ENCODE measurements at regions not wholly inside any gene's neighbourhood (a gene's known extent, or its start where the extent isn't known, plus 50 kb on each side); places are given as distances from the start of the nearest gene placed in this dataset.

DNA sequence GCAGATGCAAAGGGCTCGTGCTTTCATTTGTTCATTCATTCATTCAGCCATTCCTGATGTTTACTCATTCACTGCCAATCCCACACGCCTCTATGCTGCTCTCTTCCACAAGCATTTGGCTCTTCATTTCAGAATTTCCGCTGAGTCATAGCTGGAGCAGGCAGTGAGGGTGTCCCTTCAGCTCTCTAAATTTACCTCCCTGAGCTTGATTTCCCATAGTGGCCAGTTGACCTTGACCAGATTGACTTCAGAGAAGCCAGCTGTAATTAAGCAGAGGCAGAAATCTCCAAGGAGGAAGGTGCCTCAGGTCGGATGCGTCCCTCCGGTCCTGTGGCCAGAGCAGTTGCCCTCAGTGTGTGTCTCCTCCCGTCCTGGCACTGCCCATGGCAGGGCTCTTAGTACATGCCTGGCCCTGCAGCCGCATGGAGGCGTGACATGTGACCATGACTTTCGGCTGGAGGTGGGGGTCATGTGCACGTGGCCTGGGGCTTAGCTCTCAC, 267.2 kb upstream of the ECI2 start:
- no peak for DNase-seq

DNA sequence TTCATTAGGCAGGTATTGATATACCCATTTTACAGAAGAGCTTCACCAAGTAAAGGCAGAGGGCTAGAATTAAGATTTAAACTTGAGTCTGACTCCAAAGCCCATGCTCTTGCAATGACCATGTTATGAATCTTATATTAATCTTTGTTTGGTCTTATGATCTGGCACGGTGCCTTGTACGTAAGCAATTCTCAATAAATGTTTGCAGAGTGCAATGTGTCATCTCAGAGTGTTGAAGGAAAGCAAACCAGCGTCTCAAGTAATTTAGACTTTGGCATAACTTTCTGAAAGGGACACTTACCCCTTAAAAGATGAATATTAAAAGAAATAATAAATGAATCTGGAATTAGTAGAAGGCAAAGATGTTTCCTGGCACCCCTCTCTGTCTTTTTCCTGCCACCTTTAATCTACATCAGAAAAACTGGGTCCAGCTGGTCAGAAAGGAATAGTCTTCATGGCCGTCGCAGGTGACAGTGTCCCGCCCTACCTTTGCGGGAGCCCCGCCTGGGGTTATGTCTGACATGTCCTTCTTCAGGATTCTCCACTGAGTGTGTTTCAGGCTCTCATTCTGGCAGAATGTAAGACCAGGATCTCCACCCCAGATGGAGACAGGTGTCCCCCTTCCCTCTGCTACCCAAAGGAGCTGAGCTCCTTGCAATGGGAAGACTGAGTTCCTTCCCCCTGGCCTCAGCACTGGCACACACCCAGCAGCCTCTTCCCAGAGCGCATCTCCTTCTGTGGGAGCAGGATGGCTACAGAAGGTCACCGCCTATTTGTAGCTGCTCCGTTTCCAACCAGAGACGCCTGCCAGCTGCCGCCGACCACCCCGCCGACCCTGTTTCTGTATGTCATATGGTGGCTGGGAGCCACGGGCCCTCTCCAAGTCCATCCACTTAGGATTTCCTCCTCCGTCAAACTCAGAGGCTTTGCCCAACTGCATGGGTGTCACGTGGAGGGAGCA, 266.3 kb upstream of the ECI2 start:
- DNase-seq, result no peak

DNA sequence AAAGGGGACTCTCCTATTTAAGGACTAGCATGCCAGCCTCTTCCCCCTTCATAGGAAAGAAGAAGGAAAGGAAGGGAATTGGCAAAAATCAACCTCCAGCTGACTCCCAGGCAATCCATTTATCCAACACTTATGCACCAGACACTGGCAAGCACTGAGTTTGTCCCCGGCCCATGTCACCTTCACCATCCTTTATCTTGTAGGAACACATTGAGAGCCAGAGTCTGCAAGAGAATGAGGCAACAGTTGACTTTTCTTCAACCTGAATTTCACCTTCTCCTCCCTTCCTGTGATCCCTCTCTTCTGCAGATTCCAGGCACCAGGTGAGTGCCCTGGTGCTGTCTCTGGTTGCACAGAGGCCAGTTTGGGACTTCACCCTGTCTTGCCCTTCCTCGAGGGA, 264.3 kb upstream of the ECI2 start:
- no peak for DNase-seq

DNA sequence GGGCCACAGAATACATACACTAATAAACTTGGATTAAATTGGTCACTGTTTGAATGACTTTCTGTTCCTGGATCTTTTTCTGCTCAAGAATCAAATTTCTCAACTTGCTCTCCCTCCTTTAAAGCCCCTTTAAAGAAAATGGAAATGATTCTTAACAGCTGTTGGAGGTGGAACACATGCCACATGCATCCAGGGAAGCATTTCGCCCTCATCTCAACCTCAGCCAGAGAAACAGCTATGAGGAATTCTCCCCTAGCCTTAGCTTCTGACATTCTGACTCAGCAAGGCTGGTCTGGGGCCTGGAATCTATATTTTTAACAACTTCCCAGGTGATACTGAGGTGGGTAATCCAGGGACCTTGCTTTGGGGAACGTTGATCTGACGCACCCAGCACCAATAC, 263.4 kb upstream of the ECI2 start:
- DNase-seq, result no peak

DNA sequence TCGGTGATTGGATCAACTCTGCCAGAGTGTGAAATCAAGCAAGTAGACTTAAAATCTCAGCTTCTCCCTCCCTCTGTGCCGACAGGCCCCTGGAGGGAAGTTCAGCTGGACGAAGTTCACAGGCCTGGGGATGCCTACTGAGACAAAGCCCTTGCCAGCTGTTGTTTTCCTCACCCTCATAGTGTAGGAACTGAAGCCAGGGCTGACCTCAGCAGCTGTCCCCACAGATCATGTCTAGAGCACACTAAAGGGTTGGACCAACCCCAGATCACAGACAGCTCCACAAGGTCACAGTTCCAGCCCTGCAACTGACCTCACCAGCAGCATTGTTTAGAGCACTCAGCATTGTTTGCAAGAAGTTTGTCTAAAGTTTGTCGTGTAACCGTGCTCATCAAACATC, 261.9 kb upstream of the ECI2 start:
- no peak for DNase-seq

DNA sequence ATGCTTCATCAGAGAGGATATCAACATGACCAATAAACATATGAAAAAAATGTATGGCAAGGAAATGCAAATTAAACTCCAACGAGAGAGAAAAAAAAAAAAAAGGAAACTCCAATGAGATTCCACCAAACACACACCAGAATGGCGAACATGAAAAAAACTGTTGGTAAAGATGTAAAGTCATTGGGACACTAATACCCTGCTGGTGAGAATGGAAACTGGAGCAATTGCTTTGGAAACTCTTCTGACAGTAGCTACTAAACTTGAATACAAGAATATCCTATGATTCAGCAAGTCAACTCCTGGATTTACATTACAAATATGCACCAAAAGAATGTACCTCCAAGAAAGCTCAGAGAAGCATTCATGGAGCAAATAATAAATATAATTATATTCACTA, 260.7 kb upstream of the ECI2 start:
- DNase-seq, result no peak

DNA sequence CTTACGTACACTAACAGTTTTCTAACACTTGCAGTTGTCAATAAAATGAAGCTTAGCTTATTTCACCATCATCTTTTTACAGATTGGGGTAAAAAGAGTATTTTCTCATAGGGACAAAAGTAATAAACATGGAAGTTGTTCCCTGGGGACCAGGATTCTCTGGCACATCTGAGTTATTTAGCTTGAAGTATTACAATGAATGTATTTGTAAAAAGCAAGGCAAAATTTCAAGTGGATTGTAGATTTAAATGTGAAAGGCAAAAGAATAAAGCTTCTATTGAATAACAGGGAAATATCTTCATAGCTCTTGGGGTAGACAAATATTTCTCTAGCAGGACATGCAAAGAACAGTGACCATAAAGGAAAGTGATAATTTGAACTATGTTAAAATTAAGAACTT, 260.0 kb upstream of the ECI2 start:
- no peak for DNase-seq

DNA sequence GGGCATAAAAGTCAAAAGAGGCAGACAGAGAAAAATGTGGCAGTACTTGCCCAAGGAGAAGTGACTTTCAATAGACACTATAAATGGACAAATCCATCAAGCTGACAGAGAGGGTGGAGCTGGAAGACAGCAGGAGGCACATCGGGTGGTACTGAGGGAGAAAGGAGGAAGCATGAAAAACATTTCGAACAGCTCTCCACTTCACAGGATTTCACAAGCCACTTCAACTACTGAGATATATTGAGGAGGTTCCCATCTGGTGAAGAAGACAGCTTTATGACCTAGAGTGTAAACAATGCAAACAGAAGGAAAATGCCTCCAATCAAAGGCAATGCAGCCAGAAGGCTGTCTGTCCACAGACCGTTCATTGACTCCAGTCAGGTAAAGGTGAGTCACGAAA, 259.4 kb upstream of the ECI2 start:
- DNase-seq, result no peak

- DNase-seq, result no peak
These were observed 253.3 kb upstream of the ECI2 start for GRCh38 chr6:4388675-4389074.

DNA sequence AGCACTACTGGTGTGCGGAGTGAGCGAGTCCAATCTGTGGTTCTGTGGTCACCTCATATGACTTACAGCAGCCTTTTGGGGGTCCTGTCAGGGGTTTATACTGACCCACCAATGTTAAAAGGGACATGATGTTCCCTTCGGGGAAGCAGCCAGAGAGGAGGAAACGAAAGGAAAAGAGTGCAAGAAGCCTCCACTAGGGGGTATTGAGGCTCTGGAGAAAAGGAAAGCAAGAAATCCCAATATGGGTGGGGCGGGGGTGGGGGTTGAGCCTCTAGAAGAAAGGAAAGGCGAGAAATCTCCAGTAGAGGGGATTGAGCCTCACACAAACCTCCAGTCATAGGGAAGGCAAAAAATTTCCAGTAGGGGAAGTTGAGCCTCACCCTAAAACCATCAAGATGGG, 249.3 kb upstream of the ECI2 start:
- no peak for DNase-seq

DNA sequence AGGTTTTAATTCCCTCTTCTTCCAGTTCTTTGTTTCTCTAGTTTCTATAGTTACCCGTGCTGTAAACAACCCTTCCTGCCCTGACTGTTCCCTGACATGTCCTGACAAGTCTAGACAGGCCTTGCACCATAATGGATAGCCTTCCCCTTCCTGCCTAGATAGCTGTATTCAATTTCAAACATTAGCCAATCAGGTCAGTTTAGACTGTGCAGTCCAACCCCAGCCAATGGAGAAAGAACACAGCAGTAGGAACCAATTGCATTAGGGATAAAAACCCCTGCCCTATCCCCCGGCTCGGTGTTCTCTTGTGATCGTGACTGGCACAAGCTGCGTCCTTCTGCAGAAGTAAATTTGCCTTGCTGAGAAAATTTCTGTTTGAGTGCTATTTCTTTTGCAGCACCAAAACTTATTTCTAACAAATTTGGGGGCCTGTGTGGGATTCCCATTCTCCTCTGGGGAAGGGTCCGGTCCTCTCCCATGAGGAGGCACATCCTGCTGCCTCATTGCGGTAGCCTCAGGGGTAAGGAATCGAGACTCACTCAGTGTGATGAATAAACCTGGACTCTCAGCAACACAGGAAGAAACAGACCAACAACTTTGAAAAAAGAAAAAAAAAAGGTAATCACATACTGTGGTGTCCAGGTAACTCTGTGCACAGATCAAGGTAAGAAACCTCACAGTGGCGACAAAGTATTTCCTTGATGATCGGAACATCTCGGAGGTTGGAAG, 248.7 kb upstream of the ECI2 start:
- DNase-seq, result no peak

GRCh38 chr6:4382362-4382853, 247.0 kb upstream of the ECI2 start:
- no peak for DNase-seq

- no peak for DNase-seq
These were observed 246.0 kb upstream of the ECI2 start for GRCh38 chr6:4381381-4381780.

GRCh38 chr6:4380881-4381281, 245.5 kb upstream of the ECI2 start:
- no peak for DNase-seq

DNA sequence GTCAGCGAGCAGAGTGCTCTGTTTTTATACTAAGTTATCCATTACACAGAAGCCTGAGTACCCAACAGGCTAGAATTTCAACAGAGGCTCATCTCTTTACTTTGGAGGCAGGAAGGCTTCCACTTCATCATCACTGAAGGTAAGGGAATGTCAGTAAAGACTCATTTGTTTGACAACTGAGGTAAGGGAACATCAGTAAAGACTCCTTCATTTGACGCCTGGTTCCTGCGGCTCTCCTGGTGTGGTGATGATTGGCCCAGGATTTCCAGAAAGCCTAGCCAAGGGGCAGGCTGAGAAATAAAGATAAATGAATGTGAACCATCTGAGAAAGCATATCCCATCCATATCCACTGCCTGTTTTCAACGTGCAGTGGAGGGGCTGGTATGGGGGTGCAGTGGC, 244.6 kb upstream of the ECI2 start:
- no peak for DNase-seq

DNA sequence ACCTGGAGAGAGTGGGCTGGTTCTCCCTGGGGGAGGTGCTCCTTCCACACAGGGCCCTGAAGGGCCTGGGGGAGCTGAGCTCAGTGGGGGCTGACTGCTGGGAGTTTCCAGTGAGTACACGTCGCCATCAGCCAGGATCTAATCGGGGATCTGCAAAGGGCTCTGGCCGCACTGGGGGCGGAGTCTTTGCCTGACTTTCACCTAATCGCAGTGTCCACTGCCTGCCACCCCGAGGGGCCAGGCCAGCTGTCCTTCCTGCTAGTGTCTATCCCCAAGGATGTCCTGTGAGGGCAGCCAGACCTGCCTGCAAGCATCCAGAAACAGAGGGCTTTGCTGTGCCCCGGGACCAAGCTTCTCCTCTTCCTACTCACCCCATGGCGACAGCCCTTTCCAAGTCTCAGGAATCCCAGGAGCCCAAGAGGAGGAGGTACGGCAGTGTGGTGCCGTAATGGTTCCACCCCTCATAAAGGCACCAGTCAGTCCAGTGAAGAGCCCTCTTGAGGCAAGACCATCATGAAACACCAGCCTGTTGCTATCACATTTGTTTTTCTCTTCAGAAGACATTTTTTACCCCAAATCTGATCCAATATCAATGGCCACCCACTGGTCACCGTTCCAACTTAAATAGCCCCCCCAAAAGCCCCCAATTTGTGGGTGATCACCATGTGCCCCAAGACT, 243.1 kb upstream of the ECI2 start:
- DNase-seq, result no peak

DNA sequence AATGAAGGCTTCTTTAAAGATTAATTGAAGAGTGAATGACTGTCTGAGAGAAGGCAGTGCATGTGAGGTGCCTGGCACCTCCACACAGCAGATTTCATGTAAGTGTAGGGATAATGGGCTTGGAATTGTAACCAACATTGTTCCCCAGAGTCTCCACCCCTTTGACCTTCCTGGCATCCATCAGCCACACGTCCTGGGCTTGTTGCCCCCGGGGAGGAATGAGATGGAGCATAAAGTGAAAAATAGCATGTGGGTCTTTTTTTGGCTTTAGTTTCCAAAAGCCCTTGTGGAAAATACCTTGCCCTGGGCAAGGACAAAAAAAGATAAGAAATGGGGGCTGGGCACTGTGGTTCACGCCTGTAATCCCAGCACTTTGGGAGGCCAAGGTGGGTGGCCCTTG, 242.2 kb upstream of the ECI2 start:
- no peak for DNase-seq

- DNase-seq, result no peak
These were observed 238.8 kb upstream of the ECI2 start for GRCh38 chr6:4374216-4374615.

DNA sequence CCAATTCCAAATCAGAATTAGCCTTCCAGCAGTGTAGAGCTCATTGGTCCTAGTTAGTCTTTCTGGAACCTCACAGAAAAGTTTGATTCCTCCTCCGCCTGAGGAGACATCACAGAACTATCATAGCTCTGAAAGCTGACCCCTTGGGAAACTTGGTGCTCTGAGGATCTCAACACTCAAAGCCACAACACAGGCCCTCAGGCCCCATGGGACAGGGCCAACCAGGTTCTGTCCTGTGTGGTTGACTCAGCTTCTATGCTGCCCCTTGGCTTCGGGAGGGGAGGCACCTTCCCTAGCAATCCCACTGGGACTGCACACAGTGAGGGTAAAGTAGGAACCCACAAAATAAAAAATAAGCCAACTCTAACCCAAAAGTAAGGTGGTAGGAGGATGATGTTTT, 237.5 kb upstream of the ECI2 start:
- no peak for DNase-seq

- DNase-seq, result no peak
These were observed 236.0 kb upstream of the ECI2 start for GRCh38 chr6:4371207-4371921.

DNA sequence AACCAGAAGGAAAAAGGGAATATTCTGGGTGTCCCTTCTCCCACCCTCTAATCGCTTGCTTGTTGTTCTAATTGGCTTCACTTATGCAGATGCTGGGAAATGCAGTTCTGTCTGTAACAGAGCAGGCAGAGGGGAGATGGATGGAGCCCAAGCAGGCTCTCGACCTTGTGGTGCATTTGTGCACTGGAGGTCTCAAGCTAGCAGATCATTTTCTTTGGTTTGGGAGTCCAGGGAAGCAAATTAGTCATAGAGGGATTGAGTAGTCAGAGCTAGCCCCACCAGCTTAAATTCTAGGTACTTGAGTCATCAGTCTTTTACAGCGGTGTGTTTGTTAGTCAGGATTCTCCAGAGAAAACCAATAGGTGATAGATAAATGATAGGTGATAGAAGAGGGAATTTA, 234.7 kb upstream of the ECI2 start:
- DNase-seq, result no peak

- no peak for DNase-seq
These were observed 234.2 kb upstream of the ECI2 start for GRCh38 chr6:4369616-4370015.

- DNase-seq, result no peak
These were observed 233.3 kb upstream of the ECI2 start for GRCh38 chr6:4368649-4369048.

All from NCI-H1048 (cell line).